Neural progenitor cell (in vitro differentiated cells): ENCODE measurements at regions not wholly inside any gene's neighbourhood (a gene's known extent, or its start where the extent isn't known, plus 50 kb on each side); places are given as distances from the start of the nearest gene placed in this dataset.

ENCODE experiments used
- CTCF ChIP-seq: fragments of 200-600 bp; sonication (generic); IDR thresholded peaks from 2 replicates; pipeline ENCODE4 v1.5.1; 2017; ENCODE audit warnings: antibody characterized with exemption, mild to moderate bottlenecking
- EZH2 ChIP-seq: fragments of 200-600 bp; sonication (generic); IDR thresholded peaks from 2 replicates; pipeline ENCODE4 v1.6.1; 2017; ENCODE audit warnings: antibody characterized with exemption, mild to moderate bottlenecking, moderate library complexity
- EZH2phosphoT487 ChIP-seq: fragments of 200-600 bp; sonication (generic); IDR thresholded peaks from 2 replicates; pipeline ENCODE4 v1.6.1; 2017; ENCODE audit warnings: antibody characterized with exemption

GRCh38 chr20:40584130-40584809 lies 104.8 kb downstream of the MAFB start:
- TF ChIP-seq CTCF (no peak), EZH2 (no peak), EZH2phosphoT487 (no peak)
